GM12873 (cell line): ENCODE measurements at regions not wholly inside any gene's neighbourhood (a gene's known extent, or its start where the extent isn't known, plus 50 kb on each side); places are given as distances from the start of the nearest gene placed in this dataset.

ENCODE experiments used
- TF ChIP-seq, protein P1 (sequence below): IDR thresholded peaks from 2 replicates; pipeline ENCODE4 v1.5.1; 2012; ENCODE audit warnings: low read depth, mild to moderate bottlenecking, moderate library complexity, low read length, control low read depth; ENCODE audit not compliant: insufficient read depth; ENCODE audit errors: missing control alignments

DNA sequence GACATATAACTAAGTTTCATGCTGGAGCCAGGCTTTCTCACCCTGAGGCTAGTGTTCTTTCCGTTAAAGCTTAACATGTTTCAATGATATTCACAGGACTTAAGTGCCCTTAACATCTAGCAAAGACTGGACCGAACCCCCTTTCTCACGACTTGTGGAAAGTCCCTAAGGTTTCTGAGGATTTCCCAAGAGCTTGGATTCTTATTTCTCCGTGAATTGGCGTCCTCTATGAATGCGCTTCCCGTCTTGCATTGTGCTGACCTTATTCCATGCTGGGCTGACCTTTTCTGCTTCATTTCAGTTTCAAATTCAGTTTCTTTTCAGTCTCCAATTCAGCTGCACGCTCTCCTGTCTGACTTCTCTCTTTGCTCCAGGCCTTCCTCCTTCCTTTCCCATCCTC lies 206.4 kb downstream of the HS3ST3A1 start:
- TF ChIP-seq, protein P1, sequence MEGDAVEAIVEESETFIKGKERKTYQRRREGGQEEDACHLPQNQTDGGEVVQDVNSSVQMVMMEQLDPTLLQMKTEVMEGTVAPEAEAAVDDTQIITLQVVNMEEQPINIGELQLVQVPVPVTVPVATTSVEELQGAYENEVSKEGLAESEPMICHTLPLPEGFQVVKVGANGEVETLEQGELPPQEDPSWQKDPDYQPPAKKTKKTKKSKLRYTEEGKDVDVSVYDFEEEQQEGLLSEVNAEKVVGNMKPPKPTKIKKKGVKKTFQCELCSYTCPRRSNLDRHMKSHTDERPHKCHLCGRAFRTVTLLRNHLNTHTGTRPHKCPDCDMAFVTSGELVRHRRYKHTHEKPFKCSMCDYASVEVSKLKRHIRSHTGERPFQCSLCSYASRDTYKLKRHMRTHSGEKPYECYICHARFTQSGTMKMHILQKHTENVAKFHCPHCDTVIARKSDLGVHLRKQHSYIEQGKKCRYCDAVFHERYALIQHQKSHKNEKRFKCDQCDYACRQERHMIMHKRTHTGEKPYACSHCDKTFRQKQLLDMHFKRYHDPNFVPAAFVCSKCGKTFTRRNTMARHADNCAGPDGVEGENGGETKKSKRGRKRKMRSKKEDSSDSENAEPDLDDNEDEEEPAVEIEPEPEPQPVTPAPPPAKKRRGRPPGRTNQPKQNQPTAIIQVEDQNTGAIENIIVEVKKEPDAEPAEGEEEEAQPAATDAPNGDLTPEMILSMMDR: no peak

DNA sequence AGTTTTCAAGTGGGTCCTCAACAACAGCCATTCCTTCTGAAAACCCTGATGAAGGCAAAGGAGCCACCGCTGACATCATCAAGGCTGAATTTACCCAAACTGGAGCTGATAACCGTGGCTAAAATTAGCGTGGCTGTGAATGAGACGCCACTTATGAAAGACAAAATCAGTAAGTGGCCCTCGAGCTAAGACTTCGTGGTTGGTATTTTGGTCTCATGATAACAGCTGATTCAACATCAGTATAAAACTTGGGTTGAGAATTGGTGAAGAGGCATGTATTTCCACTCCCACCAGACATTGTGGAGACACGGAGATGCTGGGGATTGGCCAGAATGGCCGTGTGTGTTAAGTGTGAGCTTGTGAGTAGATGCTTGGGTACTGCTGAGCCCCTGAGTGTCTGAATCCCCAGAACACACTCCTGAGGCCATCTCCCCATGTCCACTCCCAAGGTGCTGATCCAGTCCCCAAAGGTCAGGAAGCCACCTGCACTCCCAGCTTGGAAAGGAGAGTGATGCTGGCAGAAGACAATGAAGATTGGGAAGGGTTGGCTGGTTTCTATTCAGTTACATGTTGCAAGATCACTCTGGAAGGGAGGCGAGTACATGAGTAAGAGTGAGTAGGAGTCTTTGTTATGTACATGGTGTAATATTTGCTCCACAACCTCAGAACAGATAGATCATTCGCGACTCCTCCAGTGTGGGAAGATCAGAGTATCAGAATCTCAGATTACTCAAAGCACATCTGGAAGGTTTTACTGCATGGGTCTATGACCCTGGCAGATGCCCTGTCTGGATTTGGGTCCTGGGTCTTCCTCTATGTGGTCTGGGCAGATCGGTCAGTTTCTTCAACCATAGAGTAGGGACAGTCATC lies 207.7 kb downstream of the HS3ST3A1 start:
- TF ChIP-seq, protein P1: no peak

DNA sequence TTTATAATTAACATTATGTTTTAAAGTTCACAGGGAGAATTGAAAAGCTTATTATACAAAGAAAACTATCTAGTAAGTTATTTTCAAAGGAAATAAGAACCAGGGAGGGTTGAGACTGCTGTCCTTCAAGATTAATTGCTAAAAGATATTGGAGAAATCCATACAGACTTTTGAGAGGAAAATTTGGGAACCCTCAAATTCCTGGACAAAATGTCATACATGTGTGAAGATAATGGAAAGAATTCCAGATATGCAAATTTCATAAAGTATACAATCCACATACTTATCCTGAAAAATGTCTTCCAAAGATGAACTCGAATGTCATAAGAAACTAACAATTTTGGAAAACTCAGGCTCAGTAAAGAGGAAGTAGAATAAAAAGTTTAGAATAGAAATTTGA lies 213.8 kb downstream of the HS3ST3A1 start:
- TF ChIP-seq, protein P1: no peak

DNA sequence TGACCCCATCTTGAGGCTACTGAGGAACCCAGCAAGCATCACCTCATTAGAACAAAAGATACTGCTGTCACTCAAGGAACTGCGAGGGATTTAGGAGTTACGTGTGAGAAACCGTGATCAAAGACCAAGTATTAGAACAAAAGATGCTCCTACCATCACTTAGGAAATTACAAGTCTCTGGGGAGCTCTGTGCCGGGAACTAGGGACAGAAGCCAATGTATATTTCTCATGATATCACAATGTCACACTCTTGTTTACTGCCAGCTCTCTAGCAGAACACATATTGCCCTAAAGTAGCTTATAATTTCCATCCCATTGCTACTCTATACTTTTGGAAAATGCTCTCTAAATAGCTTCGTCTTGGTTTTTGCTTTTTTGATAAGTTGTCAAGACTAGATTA lies 214.5 kb downstream of the HS3ST3A1 start:
- TF ChIP-seq, protein P1: no peak

DNA sequence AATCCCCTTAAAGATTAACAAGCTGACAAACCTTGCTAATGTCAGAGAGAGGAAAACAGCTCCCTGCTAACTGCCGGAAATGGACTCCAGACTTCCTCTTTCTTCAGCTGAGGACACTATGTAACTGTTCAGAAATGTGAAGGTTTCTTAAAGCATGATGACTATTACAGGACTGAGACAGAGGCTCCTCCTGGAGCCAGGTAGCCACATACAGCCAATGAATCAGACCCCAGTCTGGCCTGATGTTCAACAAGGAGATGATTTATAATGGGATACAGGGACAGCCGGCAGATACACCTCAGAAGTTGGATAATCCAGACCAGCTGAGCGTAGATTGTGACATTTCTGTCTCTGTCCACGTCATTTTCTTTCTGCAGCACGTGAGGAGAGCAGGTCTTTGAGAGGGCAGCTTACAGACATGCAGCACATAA lies 216.2 kb downstream of the HS3ST3A1 start:
- TF ChIP-seq, protein P1: no peak

DNA sequence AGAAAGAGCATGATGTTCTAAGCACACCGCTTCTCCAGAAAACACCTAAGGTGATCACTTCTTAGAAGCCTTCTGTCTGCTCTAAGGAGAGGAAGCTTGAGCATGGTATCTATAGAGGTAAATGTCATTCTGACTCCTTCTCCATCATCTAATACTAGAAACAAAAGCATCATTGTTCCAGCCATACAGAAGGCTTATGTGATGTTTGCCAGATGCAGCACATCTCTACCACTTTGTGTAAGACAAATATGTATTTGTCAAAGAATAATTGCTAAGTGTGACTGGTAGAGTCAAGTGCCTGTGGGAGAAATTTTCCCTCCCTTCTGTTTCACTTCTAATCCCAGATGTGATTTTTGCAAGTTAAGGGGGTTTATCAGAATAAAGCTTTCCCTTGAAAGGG lies 217.1 kb downstream of the HS3ST3A1 start:
- TF ChIP-seq, protein P1: no peak

DNA sequence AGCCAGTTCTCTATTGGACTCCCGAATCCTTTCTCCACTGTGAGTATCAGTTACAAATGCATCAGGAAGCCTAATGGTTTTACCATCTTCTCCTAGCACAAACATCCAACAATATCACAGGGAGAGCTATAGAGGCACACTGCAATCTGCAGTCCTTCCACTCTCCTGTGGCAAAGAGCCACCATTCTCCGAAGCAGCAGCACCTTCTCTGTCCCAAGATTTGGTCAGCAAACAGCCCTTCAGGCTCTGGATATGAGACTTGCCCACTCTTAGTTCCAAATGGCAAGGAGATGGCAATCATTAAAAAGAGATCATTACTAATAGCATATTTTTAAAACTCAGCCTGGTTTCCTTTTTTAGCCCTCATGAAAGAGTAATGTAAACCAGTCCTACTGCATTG lies 223.4 kb downstream of the HS3ST3A1 start:
- TF ChIP-seq, protein P1: no peak
